Left lung (tissue), 4 donors: ENCODE measurements at regions not wholly inside any gene's neighbourhood (a gene's known extent, or its start where the extent isn't known, plus 50 kb on each side); places are given as distances from the start of the nearest gene placed in this dataset.

Experiments
- ATAC-seq: fragments of 200-7000 bp; cut with Tn5 transposase; one replicate; pipeline ENCODE4 v1.9.1; 2020; ENCODE audit warnings: moderate library complexity
- DNase-seq, 4 donors: peaks; one replicate each; pipeline ENCODE4 v3.0.0-alpha.2; 2013 to 2020
- H3K27ac ChIP-seq, 2 donors: fragments of 200-600 bp; sonication (generic) in 1 of 2; one replicate each; pipeline versions ENCODE4 v1.5.0 to v1.8.0; 2020 to 2021
- H3K27me3 ChIP-seq, 2 donors: fragments of 200-600 bp; sonication (generic) in 1 of 2; one replicate each; pipeline versions ENCODE4 v1.5.0 to v1.8.0; 2020 to 2021
- H3K36me3 ChIP-seq, 2 donors: fragments of 200-600 bp; sonication (generic) in 1 of 2; one replicate each; pipeline versions ENCODE4 v1.5.0 to v1.8.0; 2020 to 2021
- H3K4me1 ChIP-seq, 2 donors: fragments of 200-600 bp; one replicate each; pipeline ENCODE4 v1.8.0; 2021
- H3K4me3 ChIP-seq, 2 donors: fragments of 200-600 bp; sonication (generic) in 1 of 2; one replicate each; pipeline versions ENCODE4 v1.5.0 to v1.8.0; 2020 to 2021; ENCODE audit warnings: mild to moderate bottlenecking in 1 of 2
- H3K9me3 ChIP-seq, 2 donors: fragments of 200-600 bp; sonication (generic) in 1 of 2; one replicate each; pipeline versions ENCODE4 v1.5.0 to v1.8.0; 2020 to 2021
- intact Hi-C, 2 donors: fragments of 100-400 bp; cut with DNase I; formaldehyde crosslinking; loops; one replicate each; pipeline versions ENCODE4 v1.11.2 to v1.14.2; 2022
- TF ChIP-seq, protein P1 (sequence below), 2 donors: fragments of 200-600 bp; sonication (generic) in 1 of 2; IDR thresholded peaks; one replicate each; pipeline versions ENCODE4 v1.5.0 to v1.8.0; 2021; ENCODE audit warnings: antibody characterized with exemption in 2 of 2
- donor health status: DM: no; HTN: yes; CAD: no.
- donor health status: DM: no; HTN: no; CAD: no.

DNA sequence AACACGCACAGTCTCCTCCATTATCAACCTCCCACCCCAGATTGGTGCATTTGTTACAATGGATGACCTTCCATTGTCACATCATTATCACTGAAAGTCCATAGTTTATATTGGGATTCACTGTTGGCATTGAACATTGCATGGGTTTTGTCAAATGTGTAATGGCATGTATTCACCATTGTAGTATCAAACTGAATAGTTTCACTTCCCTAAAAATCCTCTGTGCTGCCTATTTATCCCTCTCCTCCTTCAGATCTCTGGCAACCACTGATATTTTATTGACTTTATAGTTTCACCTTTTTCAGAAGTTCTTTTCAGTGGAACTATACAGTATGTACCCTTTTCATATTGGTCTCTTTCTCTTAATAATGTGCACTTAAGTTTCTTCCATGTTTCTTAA lies 1565.4 kb downstream of the PCDH18 start:
- Histone ChIP-seq H3K4me1 (no peaks in the 10 kb centered on the region), H3K4me3 (no peak overlapping the region), H3K27ac (no peak overlapping the region), H3K9me3 (no peaks in the 10 kb centered on the region), H3K27me3 (no peaks in the 10 kb centered on the region), H3K36me3 (no peaks in the 10 kb centered on the region)
- no peak for ATAC-seq
- no peak for DNase-seq
- intact Hi-C loops, result no loop called here
- TF ChIP-seq, protein P1, sequence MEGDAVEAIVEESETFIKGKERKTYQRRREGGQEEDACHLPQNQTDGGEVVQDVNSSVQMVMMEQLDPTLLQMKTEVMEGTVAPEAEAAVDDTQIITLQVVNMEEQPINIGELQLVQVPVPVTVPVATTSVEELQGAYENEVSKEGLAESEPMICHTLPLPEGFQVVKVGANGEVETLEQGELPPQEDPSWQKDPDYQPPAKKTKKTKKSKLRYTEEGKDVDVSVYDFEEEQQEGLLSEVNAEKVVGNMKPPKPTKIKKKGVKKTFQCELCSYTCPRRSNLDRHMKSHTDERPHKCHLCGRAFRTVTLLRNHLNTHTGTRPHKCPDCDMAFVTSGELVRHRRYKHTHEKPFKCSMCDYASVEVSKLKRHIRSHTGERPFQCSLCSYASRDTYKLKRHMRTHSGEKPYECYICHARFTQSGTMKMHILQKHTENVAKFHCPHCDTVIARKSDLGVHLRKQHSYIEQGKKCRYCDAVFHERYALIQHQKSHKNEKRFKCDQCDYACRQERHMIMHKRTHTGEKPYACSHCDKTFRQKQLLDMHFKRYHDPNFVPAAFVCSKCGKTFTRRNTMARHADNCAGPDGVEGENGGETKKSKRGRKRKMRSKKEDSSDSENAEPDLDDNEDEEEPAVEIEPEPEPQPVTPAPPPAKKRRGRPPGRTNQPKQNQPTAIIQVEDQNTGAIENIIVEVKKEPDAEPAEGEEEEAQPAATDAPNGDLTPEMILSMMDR (IDR thresholded peaks at IDR 0.05), result no peak

DNA sequence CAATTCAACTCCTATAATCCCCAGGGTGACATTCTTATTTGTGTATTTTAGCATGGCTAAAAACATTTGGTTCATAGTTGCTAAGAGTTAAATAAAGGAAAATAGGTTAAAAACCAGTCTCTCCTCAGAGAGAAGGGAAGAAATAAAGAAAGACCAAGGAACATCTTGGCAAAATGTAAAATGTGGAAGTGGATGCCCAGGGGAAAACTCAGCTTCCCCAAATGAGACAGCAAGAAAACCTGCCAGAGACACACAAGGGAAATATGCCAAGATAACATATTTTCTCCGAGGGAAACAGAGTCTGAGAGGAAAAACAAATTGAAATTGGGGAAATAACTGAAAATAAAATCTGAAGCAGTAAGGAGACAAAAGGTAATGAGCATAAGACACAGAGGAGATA lies 1569.3 kb downstream of the PCDH18 start:
- ATAC-seq, result no peak
- no peaks in the 10 kb centered on the region for H3K27me3 ChIP-seq
- no peaks in the 10 kb centered on the region for H3K36me3 ChIP-seq

DNA sequence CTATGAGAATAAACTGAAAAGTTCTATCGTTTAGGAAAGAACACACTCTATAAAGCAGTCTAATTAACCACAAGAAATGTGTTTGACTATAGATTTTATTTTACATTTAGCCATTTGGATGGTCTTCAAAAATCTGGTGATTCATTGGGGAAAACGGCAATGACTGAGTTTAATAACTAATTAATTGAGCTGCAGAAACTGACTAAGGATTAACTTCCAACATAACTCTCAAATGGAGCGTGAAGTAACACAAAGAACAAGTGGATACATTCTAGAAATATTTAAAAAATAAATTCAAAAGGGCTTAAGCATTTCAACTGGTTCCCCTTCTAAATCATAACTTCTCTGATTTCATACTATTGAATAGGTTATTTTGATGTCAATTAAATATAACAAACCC lies 1582.4 kb downstream of the PCDH18 start:
- no peaks in the 10 kb centered on the region for H3K4me1 ChIP-seq
- no peaks in the 10 kb centered on the region for H3K36me3 ChIP-seq
- H3K9me3 ChIP-seq, result peaks cover 0 to 13% of the 10 kb centered on the region in 2 donors
- no peak for ATAC-seq
- no peak for DNase-seq
- H3K27ac ChIP-seq, result no peak overlapping the region
- no peak overlapping the region for H3K4me3 ChIP-seq
- intact Hi-C loops, result no loop called here
- no peaks in the 10 kb centered on the region for H3K27me3 ChIP-seq
- TF ChIP-seq, protein P1 (IDR thresholded peaks at IDR 0.05), result no peak

More for the DNA sequence above, 1569.3 kb downstream of the PCDH18 start:
- no peak overlapping the region for H3K4me3 ChIP-seq
- intact Hi-C loops, result no loop called here
- DNase-seq, result no peak
- no peaks in the 10 kb centered on the region for H3K9me3 ChIP-seq
- TF ChIP-seq, protein P1 (IDR thresholded peaks at IDR 0.05), result no peak
- H3K4me1 ChIP-seq, result no peaks in the 10 kb centered on the region
- H3K27ac ChIP-seq, result no peak overlapping the region

DNA sequence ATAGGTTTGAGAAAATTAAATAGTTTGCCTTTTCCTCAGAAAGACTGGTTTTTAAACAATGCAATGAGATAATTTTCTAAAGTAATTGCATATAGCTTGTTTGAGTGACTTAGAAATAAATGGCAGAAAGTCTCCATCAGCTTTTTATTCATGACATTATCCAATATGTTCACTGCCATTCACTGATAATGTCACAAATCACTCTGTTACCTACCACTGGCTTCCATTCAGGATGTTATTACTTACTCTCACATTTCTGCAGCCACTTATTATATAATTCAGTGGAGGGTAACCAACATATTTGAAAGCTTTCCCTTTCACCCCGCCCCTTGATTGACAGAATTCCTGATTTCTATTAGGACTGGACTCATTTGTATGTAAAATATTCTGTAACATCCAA lies 1583.5 kb downstream of the PCDH18 start:
- Histone ChIP-seq H3K9me3 (peaks cover 0 to 1% of the 10 kb centered on the region in 2 donors), H3K27me3 (no peaks in the 10 kb centered on the region), H3K4me1 (no peaks in the 10 kb centered on the region), H3K4me3 (no peak overlapping the region), H3K27ac (no peak overlapping the region), H3K36me3 (no peaks in the 10 kb centered on the region)
- intact Hi-C loops, result no loop called here
- DNase-seq (no peak), ATAC-seq (no peak)
- TF ChIP-seq, protein P1 (IDR thresholded peaks at IDR 0.05), result no peak

DNA sequence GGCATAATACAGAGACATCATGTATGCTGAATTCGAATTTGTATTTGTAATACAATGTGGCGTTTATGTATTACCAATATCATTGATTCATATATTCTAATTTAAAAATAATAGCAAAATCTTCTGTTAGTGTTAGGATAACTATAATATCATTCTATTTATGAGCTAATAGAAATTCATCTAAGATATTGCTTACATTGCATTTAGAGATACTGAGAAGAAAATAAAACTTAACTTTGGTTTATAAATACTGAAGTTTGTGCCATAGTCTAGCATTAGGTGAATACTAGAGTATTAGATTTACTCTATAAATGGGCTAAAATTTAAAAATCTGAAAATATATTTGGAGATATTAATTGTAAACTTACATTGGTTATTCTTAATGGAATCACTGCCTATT lies 1590.6 kb downstream of the PCDH18 start:
- no peaks in the 10 kb centered on the region for H3K4me1 ChIP-seq
- no peaks in the 10 kb centered on the region for H3K9me3 ChIP-seq
- no peak for ATAC-seq
- H3K36me3 ChIP-seq, result no peaks in the 10 kb centered on the region
- H3K27ac ChIP-seq, result no peak overlapping the region
- DNase-seq, result no peak
- H3K4me3 ChIP-seq, result no peak overlapping the region
- TF ChIP-seq, protein P1 (IDR thresholded peaks at IDR 0.05), result no peak
- no peaks in the 10 kb centered on the region for H3K27me3 ChIP-seq
- intact Hi-C loops, result no loop called here
